OCI-LY7 (cell line): ENCODE measurements at regions not wholly inside any gene's neighbourhood (a gene's known extent, or its start where the extent isn't known, plus 50 kb on each side); places are given as distances from the start of the nearest gene placed in this dataset.

ENCODE experiments used
- BruUV-seq: library from RNA; stranded (reverse); fragments of 400-500 nt; replicated peaks from 2 replicates; lab custom pipeline; 2021; lab: Mats Ljungman, UMichigan
- CTCF ChIA-PET: fragments of 300-600 bp; sonication (Branson Sonifier 250); formaldehyde crosslinking; loops from one replicate; lab custom pipeline; 2022; ENCODE audit warnings: antibody characterized with exemption; ENCODE audit not compliant: unreplicated experiment; lab: Charles Lee
- POLR2A ChIA-PET: fragments of 300-600 bp; sonication (Branson Sonifier 250); formaldehyde crosslinking; loops from one replicate; lab custom pipeline; 2022; ENCODE audit warnings: antibody characterized with exemption; lab: Charles Lee
- DNase-seq: peaks from one replicate; pipeline ENCODE4 v3.0.0-alpha.2; 2015; ENCODE audit warnings: low spot score
- H2AFZ ChIP-seq: fragments of 200-600 bp; sonication (generic), shearing (Covaris generic); 2 replicates; pipeline ENCODE4 v1.6.1; 2014; ENCODE audit warnings: mild to moderate bottlenecking, antibody characterized with exemption, low read length, moderate library complexity
- H3K27ac ChIP-seq: fragments of 200-600 bp; sonication (generic); 2 replicates; pipeline ENCODE4 v1.5.1; 2014; ENCODE audit warnings: mixed run types, low read depth, mild to moderate bottlenecking, moderate library complexity, low read length, inconsistent platforms; ENCODE audit not compliant: poor library complexity, severe bottlenecking
- H3K36me3 ChIP-seq: fragments of 200-600 bp; sonication (generic); 2 replicates; pipeline ENCODE4 v1.6.1; 2014; ENCODE audit warnings: mild to moderate bottlenecking, antibody characterized with exemption, low read length, moderate library complexity, mixed read lengths; ENCODE audit not compliant: insufficient read depth
- H3K4me1 ChIP-seq: fragments of 200-600 bp; sonication (generic); 2 replicates; pipeline ENCODE4 v1.5.1; 2014; ENCODE audit warnings: mild to moderate bottlenecking, low read length; ENCODE audit not compliant: insufficient read depth, poor library complexity, severe bottlenecking
- H3K4me2 ChIP-seq: fragments of 200-600 bp; sonication (generic); 2 replicates; pipeline ENCODE4 v1.6.1; 2014; ENCODE audit warnings: mild to moderate bottlenecking, low read length
- H3K4me3 ChIP-seq: fragments of 200-600 bp; sonication (generic); 2 replicates; pipeline ENCODE4 v1.5.1; 2014; ENCODE audit warnings: mild to moderate bottlenecking, low read depth, low read length; ENCODE audit not compliant: poor library complexity, severe bottlenecking
- H3K79me2 ChIP-seq: fragments of 200-600 bp; sonication (generic); 2 replicates; pipeline ENCODE4 v1.6.1; 2016; ENCODE audit warnings: low read depth, mild to moderate bottlenecking, low read length, moderate library complexity, mixed read lengths; ENCODE audit not compliant: insufficient read depth
- H3K9me2 ChIP-seq: fragments of 200-600 bp; sonication (generic); 2 replicates; pipeline ENCODE4 v1.6.1; 2016; ENCODE audit warnings: mild to moderate bottlenecking, low read length, mixed read lengths; ENCODE audit not compliant: insufficient read depth
- H3K9me3 ChIP-seq: fragments of 200-600 bp; sonication (generic); 2 replicates; pipeline ENCODE4 v1.6.1; 2014; ENCODE audit warnings: mild to moderate bottlenecking, mixed run types, low read length, mixed read lengths
- H4K20me1 ChIP-seq: fragments of 200-600 bp; sonication (generic); 2 replicates; pipeline ENCODE4 v1.6.1; 2014; ENCODE audit warnings: mild to moderate bottlenecking, antibody characterized with exemption, low read length, moderate library complexity, mixed read lengths; ENCODE audit not compliant: insufficient read depth
- CTCF ChIP-seq: fragments of 200-600 bp; sonication (generic); conservative IDR thresholded peaks from 2 replicates; pipeline ENCODE4 v1.5.1; 2014; ENCODE audit warnings: mild to moderate bottlenecking, antibody characterized with exemption, low read length, moderate library complexity, mixed read lengths
- EZH2phosphoT487 ChIP-seq: fragments of 200-600 bp; sonication (generic); IDR thresholded peaks from 2 replicates; pipeline ENCODE4 v1.6.1; 2018; ENCODE audit warnings: low read depth, borderline replicate concordance, mild to moderate bottlenecking, mixed run types, antibody characterized with exemption, low read length, moderate library complexity, mixed read lengths
- intact Hi-C: fragments of 100-400 bp; cut with micrococcal nuclease; formaldehyde crosslinking; loops from one replicate; pipeline ENCODE4 v1.10.0; 2022; ENCODE audit not compliant: unreplicated experiment

DNA sequence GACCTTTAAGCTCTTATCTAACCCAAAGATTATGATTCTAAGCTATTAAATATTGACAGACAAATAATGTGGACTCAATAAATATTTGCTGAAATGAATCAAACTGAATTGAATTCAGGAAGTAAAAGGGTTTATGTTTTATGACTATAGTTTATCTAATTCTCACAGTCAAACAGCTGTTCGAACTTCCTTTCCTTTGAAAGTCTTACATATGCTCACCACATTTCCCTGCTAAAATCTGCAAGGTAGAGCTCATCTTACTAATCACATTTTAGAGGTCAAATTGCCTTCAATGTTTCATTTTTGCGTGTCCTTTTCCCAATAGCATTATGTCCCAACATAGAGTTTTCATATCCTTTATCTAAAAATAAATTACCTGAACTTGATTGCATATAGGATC, 154.9 kb upstream of the PPP1R3A start:
- H4K20me1 ChIP-seq: no peaks in the 10 kb centered on the region
- H3K9me3 ChIP-seq: no peaks in the 10 kb centered on the region
- no peaks in the 10 kb centered on the region for H3K36me3 ChIP-seq
- DNase-seq: no peak
- intact Hi-C loops: no loop called here
- H3K4me3 ChIP-seq: no peak overlapping the region
- no peaks in the 10 kb centered on the region for H3K9me2 ChIP-seq
- H2AFZ ChIP-seq: no peak overlapping the region
- H3K4me2 ChIP-seq: no peak overlapping the region
- no peaks in the 10 kb centered on the region for H3K79me2 ChIP-seq
- POLR2A ChIA-PET: no interaction called here
- H3K27ac ChIP-seq: no peak overlapping the region
- H3K4me1 ChIP-seq: no peaks in the 10 kb centered on the region
- TF ChIP-seq EZH2phosphoT487 (no peak), CTCF (no peak)
- CTCF ChIA-PET: no interaction called here
- BruUV-seq: no TSS peak

GRCh38 chr7:114070246-114070645, 151.4 kb upstream of the PPP1R3A start:
- Histone ChIP-seq H3K9me2 (no peaks in the 10 kb centered on the region), H4K20me1 (no peaks in the 10 kb centered on the region), H3K27ac (no peak overlapping the region), H3K4me3 (no peak overlapping the region), H3K79me2 (no peaks in the 10 kb centered on the region), H3K4me1 (no peaks in the 10 kb centered on the region), H3K4me2 (no peak overlapping the region), H3K9me3 (no peaks in the 10 kb centered on the region), H2AFZ (no peak overlapping the region), H3K36me3 (no peaks in the 10 kb centered on the region)
- intact Hi-C loops: no loop called here
- TF ChIP-seq CTCF (no peak), EZH2phosphoT487 (no peak)
- DNase-seq: no peak
- no TSS peak for BruUV-seq
- CTCF ChIA-PET: no interaction called here
- POLR2A ChIA-PET: no interaction called here

DNA sequence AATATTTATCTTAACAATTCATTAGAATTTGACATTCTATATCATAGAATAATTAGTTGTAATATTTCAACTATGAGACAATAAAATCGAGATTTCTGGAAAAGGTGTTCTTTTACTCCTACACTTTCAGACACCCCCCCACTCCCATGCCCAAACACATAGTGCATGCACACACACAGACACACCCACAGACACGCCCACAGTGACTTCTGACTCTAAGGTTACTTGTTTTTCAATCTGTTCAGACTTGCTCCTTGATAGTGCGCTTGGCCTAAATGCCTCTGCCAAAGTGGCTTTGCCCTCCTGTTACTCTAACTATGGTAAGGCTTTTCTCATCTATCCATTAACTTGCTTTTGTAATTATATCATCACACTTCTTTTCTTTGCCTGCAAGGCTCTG, 144.0 kb upstream of the PPP1R3A start:
- Histone ChIP-seq H3K4me1 (no peaks in the 10 kb centered on the region), H3K9me2 (no peaks in the 10 kb centered on the region), H3K4me3 (no peak overlapping the region), H3K79me2 (no peaks in the 10 kb centered on the region), H4K20me1 (no peaks in the 10 kb centered on the region), H3K4me2 (no peak overlapping the region), H3K36me3 (no peaks in the 10 kb centered on the region), H3K9me3 (no peaks in the 10 kb centered on the region), H3K27ac (no peak overlapping the region), H2AFZ (no peak overlapping the region)
- BruUV-seq: no TSS peak
- no peak for DNase-seq
- CTCF ChIA-PET: no interaction called here
- POLR2A ChIA-PET: interaction anchor here (0.8 kb wide), 2 partner anchors 8 to 16 kb away, joined by 3 read pairs; no protein-coding TSS in a partner anchor
- intact Hi-C loops: no loop called here
- TF ChIP-seq EZH2phosphoT487 (no peak), CTCF (no peak)
